ENCODE measurements at regions not wholly inside any gene's neighbourhood (a gene's known extent, or its start where the extent isn't known, plus 50 kb on each side); places are given as distances from the start of the nearest gene placed in this dataset.
"Not testable (repeated sequence)": the region's sequence is repeated elsewhere in the genome, so short reads cannot be mapped to it uniquely, and the experiment has no call there.

DNA sequence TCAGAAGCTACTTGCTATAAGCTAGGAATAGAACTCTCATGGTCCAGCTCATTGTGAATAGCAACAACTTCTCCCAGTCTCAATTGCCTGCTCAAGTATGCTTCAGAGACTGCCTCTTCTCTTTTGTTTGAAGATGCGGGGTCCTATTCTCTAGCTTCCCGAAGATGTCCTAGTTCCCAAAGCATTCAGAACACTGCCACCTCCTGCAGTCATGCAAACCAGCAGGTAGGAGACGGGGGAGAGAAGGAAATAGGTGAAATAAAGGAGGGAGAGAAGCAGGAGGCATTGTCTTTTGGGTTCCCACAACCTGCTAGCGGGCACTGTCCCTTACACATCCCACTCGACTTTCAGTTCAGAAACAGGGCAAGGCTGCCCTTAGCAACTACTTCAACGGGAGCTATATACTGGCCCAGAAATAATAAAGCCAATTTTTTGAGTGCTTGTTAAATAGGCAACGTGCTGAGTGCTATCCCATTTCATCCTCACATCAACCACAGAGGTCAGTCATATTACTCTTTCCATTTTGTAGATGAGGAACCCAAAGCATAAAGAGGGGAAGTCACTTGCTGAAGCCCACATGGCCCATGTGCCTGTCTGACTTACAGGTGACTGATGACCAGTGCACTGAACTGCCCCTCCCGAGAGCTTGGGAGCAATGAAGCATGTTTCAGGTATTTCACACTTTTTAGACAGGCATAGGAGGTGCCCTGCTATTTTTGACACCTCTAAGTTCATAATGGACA is 61.9 kb upstream of the ATXN1 start:
- no peak for DNase-seq

DNA sequence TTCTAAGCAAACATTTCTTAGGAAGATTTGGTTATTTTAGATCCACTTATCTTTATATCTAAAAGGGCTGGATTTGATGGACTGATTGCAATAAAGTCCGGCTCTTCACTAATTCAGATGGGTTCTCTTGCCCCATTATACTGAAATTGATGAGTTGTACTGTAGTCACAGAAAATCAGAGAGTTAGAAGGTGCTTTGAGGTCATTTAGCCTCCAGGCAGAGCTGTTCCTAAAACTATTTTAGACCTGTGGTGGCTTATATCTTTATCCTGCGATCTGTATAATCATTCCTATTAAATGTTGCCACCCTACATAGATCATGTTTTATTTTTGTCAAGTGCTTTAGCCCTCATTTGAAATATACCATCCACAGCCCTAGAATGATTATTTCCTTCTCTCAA is 61.3 kb upstream of the ATXN1 start:
- no peak for DNase-seq

DNA sequence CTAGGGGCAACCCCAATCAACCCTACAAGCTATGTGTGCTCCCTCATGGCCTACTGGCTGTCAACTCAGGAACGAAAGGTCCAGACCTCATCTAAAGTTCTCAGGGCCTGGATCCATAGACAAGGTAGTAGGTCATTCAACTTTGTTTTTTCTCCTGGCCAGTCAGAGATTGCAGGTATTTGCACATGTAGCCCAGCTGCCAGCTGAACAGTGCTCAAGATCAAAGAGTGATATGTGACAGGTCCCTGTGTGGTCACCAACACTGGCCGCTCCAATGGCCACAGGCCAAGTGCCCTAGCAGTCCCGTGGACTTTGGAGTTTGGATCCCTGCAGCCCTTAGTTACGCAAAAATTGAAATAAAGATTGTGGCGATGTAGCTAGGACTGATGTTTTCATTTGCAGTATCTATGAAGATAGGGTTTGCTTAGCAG is 60.6 kb upstream of the ATXN1 start:
- no peak for DNase-seq

DNA sequence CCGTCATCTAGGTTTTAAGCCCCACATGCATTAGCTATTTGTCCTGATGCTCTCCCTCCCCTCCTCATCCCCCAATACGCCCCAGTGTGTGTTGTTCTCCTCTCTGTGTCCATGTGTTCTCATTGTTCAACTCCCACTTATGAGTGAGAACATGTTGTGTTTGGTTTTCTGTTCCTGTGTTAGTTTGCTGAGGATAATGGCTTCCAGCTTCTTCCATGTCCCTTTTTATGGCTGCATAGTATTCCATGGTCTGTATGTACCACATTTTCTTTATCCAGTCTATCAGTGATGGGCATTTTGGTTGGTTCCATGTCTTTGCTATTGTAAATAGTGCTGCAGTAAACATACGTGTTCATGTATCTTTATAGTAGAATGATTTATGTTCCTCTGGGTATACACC is 59.0 kb upstream of the ATXN1 start:
- not testable (repeated sequence) for DNase-seq

DNA sequence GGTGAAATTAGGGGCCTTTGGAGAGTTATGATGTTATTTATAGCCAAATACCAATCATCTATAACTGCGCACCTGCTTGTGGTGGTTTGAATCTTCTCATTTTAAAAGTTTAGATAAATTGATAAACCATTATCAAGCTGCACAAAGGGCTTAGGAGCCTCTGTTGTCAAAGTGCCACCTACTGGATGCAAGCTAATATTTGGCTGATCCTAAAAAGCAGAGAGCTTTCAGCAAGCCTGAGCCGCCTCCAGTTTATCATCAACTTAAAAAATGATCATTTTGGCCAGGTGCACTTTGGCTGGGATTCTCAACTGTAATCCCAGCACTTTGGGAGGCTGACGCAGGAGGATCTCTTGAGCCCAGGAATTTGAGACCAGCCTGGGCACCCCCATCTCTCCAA is 58.5 kb upstream of the ATXN1 start:
- no peak for DNase-seq

DNA sequence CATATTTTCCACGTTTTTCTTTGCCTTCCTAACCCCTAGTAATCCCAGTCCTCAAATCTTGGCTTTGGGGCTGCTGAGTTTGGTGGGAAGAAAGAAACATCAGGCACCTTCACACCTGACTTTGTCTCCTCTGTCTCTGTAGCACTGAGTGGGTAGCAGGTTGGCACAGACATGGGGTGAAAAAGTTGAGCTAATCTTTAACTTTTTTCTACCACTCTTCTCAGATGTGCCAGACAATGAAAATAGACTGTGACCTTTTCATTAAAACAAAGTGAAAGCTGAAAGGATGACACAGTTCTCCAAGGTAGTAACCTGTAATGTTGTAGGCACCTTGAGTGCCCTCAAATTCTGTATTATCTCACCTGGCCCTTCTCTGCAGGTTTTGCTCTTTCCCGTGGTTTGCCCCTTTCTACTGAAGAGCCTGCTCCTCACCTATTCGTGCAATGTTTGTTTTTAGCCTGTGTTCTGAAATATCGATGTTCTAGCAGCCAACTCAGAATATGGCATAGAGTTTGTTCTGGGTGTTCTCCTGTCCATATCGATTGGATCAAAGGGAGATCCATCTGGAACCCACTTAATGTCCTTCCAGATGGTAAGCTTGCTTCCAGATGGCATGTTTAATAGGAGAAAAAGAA is 57.8 kb upstream of the ATXN1 start:
- no peak for DNase-seq

DNA sequence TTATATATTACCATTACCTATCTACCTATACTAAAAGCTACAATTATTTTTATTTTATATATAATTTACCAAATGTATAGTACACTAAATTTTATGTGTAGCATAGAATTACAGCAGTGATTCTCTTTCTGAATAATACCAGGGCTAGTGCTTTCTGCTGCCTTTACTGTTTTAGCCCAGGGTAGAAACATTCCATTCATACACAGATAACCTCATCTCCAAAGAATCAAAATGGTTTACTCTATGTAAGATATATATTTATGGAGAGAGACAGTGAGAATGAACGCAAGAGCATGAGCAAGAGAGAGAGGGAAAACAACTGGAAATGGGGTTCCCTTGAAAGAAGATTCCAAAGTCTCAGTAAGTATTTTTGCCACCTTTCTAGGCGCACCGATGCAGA is 56.3 kb upstream of the ATXN1 start:
- no peak for DNase-seq

DNA sequence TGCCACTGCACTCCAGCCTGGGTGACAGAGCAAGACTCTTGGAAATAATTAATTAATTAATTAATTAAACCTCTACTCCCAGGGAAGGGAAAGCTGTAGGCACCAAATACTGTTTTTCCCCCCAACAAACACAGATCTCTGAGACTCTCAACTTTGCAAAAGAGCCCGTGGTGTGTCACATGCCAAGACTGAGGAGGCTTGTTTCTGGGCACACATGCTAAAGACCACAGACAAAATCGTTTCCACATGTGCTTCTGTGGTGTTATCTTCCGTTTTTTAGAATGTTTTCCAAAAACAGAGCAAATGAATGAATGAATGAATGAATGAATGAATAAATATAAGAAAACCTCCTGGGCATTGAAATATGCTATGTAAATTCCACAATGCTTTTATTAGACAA is 55.6 kb upstream of the ATXN1 start:
- DNase-seq = no peak

DNA sequence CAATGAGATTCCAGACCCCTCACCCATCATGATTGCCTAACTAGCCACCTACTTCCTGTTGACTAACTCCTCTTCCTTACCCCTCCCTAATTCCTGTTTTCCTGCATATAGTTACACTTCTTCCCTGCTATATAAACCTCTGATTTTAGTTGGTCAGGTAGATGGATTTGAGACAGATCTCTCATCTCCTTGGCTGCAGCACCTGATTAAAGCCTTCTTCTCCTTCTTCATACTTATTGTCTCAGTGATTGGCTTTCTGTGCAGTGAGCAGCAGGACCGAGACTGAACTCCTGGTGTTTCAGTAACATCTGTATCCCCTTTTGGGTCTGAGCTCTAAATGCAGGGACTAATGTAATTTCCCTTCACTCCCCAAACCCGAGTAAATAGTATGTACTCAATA is 51.7 kb upstream of the ATXN1 start:
- no peak for DNase-seq

DNA sequence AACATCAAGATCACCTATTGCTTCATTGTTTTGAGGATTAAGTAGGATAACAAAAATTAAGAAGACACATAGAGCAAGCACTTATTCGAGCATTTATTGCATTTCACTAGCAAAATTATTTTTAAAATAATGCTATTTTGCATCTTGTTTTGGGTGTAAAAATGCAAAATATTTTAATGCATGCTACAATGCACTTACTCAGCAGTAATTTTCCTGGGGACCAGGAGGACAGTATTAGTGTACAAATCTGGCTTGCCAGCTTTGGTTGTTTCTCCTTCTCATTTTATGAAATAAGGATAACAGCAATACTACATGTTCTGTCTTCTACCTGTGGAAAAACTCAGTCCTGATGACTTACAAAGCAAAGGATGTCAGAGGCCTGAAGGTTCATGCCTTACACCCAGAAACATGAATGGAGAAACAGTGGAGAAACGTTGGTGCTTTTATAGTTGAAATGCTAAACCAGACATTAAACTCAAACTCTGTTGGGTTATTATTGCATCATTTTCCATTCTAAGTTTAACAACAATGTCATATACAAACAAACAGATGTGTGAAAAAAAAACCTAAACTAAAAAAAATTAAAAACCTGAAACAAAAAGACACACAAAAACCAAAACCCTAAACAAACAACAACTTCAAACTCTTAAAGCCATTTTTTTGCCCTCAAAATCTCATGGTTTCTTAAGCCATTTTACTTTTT is 50.2 kb upstream of the ATXN1 start:
- no peak for DNase-seq

All from midbrain (tissue), 1 donor.